GM18517 (cell line): ENCODE measurements at regions not wholly inside any gene's neighbourhood (a gene's known extent, or its start where the extent isn't known, plus 50 kb on each side); places are given as distances from the start of the nearest gene placed in this dataset.
"Not testable (repeated sequence)": the region's sequence is repeated elsewhere in the genome, so short reads cannot be mapped to it uniquely, and the experiment has no call there.

Experiments
- ATAC-seq: cut with Tn5 transposase; IDR thresholded peaks from one replicate; pipeline ENCODE4 v1.9.1; 2021; ENCODE audit warnings: mild to moderate bottlenecking, moderate library complexity; ENCODE audit not compliant: unreplicated experiment

DNA sequence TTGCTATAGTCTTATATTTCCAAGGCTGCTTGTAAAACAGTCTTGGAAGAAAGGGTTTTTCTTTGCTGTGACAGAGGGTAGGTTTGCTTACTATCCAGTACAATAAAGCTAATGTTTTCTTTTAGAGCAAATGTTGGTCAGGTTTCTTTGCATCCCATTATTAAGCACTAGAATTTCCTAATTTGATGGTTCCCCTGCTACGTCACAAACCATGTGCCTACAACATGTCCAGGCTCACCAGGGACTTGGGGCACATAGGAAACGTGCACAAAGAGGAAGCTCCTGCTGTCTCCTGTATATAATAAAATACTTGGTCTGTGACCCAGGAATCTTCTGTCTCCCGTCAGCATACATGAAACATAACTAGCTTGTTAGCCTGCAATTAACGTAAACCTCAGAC is 486.3 kb upstream of the LRFN5 start:
- no peak for ATAC-seq

DNA sequence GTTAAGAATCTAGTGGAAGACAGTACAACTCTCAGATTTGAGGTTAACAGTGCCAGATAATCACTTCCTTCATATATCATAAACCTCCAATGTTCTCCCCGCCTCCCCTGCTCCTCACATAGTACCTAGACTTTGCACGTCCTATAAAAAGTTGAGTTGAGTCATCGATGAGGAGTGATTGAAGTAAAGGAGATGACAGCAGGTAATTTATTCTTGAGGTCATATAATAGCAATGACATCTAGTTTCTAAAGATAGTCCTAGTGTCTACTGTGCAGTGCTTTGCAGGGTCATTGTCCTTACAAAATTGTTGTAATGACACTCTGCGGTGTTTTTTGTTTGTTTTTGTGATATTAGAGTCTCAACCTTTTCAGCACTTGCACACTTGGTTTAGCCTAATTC is 510.5 kb upstream of the LRFN5 start:
- no peak for ATAC-seq

DNA sequence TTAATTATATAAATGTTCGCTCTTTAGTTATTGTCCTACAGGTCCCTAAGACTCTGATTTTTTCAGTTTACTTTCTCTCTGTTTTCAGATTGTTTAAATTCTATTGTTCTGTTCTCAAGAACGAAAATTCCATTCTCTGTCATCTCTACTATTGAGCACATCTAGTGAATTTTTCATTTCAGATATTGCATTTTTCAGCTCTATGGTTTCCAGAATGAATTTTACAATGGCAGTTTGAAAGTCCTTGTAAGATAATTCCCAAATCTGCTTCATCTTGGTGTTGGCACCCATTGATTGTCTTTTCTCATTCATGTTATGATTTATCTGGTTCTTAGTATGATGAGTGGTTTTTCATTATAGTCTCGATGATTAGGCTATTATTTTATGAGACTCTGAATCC is 519.6 kb upstream of the LRFN5 start:
- no peak for ATAC-seq

DNA sequence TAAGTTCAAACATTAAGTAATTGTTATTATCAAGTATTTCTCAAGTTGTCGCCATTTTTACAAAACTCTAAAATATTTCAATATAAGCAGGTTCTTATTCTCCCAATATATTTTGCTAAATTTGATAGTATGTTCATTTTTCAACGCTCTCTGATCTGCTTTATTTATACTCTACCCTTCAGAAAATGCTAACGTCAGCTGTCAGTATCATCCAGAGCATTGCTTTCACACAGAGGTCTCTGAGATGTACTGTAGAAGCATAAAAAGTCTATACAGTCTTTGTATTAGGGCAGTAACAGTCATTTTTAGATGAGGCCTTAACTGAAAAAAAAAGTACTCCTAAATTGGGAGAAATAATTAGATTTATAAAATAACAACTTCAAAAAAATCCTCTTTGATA is 533.1 kb upstream of the LRFN5 start:
- no peak for ATAC-seq

DNA sequence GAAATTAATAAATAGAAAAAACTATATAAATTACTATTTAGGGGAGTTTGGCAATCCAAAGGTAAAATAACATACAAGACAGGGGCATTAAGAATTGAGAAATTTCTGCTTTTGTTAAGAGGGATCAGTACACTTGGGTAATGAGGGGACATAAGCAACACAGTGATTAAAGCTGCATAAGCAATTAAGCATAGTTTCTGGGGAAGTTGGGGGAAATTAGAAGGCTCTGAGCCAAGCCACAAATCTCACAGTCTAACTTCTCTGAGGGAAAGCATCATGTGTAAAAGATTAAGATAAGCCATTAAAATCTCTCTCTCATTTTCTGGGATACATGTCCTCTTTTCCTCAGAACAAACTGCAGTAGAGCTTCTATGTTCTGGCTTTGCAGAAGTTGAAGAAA is 533.9 kb upstream of the LRFN5 start:
- ATAC-seq: no peak

DNA sequence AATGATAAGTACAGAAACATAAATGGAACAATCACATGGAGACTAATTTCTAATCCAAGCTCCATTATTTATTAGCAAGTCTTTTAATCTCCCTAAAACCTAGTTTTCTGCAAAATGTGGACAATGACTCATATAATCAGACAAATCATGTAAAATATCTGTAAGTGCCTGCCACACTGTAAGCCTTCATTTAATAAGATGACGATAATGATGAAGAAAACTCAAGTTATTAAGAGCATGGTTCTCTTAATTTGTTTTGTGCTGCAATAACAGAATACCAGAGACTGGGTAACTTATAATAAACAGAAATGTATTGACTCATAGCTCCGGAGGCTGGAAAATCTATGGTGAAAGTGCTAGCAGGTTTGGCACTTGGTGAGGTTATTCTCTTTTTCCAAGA is 535.3 kb upstream of the LRFN5 start:
- ATAC-seq: no peak

DNA sequence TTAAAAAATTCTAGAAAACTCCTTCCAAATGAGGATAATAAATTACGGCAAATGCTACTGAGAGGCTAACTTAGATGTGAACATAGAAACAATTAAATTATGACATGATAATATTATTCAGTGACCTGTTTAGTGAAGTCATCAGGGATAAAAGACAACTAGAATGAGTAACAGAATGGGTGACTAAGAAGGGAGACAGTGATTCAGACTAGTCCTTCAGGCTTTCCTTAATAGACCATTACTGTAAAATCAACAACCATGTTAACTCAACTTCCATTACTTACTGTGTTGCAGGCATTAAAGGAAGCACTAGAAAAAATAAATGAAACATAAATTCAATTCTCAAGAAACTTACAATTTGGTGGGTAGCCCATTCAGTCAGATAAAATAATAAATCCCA is 543.9 kb upstream of the LRFN5 start:
- ATAC-seq: no peak

DNA sequence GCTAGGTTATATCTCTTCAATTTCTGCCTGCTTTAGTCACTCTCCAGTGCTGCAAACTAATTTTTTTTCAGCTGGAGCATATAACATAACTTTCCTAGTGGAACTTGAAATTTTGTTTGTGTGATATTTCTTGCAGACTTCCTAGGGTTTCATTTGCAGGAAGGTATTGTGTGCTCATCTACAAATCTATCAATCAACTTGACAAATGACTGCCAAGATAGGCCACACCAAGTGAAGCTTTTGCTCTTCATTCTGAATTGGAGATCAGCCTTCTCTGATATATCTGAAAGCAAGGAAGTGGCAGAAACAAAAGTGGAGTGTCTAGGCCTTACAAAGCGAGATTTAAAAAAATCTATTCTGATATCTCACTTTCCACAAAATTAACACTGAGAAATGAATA is 551.1 kb upstream of the LRFN5 start:
- ATAC-seq: no peak

DNA sequence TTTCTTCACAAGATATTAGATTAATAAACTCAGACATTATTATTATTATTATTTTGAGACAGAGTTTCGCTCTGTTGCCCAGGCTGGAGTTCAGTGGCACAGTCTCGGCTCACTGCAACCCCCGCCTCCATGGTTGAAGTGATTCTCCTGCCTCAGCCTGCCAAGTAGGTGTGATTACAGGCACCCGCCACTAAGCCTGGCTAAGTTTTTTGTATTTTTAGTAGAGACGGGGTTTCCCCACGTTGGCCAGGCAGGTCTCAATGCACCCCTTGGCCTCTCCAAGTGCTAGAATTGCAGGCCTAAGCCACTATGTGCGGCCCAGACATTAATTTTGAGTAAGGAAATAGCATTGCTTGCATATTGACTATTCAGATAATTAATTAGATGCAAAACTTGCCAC is 554.9 kb upstream of the LRFN5 start:
- no peak for ATAC-seq

DNA sequence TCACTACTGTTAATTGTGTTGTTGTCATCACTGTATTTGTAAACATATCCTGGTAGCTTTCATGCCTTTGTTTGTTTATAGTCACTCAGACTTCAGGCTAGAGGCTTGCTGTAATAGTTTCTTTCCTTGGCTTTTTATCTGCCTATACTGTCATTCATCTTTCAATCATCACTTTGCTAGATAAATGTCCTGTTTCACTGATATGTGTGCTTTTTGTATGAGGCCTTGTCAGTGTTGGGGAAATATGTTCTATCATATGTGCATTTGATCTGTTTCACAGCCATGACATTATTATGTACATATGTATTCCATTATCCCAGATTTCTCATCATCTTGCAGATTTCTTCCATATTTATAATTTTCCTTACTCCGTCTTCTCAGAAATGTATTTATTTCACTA is 558.9 kb upstream of the LRFN5 start:
- no peak for ATAC-seq

DNA sequence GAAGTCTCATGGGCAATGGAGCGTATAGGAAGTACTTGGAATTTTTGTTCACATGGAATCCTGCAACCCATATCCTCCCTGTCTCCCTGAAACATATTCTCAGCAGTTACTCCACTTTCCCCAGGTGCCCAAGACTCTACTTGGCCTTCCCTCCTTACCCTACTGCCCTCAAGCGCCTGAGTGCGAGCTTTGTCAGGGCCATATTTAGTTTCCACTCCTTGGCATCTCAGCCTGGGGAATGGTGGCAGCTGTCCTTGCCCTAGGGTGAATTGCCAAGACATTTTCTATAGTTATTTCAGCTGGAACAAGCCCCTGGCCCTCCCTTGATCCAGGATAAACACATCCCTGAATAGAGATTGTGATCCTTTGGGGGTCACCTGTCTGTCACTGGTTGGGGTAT is 569.3 kb upstream of the LRFN5 start:
- ATAC-seq: no peak

DNA sequence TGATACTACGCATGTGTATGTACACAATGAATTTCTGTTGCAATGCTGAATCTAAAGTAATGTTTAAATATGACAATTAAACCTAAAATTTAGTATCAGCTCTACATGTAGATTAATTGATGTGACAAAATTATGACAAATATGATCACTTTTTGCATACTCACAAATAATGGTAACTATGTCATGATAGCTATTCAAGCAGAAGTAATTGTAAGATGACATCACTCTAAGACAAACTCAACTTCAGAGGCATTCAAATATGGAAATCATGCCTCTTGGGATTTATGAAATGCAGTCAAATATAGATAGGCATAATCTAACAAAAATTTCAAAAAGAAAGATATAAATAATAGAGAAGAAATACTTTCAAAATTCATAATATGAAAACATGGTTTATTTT is 571.7 kb upstream of the LRFN5 start:
- ATAC-seq: no peak

DNA sequence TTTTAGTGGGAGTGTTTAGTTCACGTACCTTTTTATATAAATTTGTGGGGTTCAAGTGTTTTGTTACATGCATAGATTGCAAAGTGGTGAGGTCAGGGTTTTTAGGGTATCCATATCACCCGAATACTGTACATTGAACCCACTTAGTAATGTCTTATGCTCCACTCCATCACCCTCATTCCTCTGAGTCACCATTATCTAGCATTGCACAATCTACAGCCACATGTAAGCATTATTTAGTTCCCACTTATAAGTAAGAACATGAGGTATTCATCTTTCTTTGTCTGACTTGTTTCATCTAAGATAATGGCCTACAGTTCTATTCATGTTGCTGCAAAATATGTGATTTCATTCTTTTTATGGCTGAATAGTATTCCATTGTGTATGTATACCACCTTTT is 583.7 kb upstream of the LRFN5 start:
- ATAC-seq: no peak

DNA sequence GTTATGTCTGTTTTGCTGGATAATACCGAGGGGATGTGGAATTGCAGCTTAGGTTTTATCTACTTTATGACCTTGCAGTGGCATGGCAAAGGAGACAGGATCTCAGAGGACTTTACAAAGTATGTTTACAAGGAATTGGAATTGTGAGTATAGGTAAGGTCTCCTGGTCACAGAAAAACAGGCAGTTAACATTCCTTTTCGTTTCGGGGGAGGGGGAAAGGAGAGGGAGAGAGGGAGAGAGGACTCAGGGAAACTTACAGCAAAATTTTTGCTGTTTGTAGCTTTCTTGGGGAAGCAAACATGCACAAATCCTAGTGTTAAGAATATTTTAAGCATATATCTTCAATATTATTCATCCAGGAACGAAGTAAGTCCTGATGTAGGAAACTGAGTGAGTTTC is 590.5 kb upstream of the LRFN5 start:
- ATAC-seq: no peak

DNA sequence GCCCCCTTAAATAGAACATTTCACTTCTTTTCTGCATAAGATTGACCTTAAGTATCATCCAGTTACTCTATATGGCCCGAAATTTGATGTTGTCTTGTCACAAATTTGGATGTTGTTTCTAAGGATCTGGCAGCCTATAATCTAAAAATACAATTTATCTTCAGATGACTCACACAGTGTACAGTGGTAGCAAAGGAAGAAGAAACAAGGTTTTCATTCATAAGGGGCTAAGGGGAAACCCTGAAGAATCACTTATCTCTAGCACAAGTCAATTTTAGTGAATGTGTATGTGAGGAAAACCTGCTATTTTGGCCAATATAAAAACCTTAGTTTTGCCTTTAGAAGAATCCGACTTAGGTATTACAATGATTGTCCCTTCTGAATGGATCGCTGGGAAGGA is 606.3 kb upstream of the LRFN5 start:
- ATAC-seq: no peak

DNA sequence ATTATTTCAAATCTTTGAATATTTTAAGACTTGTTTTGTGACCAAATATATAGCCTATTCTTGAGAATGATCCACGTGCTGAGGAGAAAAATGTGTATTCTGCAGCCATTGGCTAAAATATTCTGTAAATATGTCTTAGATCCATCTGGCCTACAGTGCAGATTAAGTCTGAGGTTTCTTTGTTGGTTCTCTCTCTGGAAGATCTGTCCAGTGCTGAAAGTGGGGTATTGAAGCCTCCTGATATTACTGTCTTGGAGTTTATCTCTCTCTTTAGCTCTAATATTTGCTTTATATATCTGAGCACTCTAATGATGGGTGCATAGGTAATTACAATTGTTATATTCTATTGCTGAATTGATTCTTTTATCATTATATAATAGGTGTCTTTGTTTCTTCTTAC is 617.4 kb upstream of the LRFN5 start:
- no peak for ATAC-seq

DNA sequence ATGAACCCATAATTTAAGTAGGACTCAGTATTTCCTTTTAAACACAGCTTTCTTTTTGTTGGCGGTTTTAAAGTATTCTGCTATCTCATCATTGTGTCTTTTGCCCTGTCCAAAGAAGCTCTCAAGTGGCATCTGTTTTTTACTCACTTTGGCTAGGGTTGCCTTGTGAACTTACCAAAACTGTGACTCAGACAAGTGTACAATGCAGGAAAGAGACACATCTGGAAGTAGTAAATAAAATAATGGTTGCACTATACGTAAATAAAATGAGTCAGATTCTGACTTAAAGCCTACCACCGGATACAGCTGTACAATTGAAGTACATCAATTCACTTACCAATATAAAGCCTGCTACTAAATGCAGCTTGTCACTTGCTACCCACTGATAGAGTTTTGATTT is 619.2 kb upstream of the LRFN5 start:
- ATAC-seq: no peak

DNA sequence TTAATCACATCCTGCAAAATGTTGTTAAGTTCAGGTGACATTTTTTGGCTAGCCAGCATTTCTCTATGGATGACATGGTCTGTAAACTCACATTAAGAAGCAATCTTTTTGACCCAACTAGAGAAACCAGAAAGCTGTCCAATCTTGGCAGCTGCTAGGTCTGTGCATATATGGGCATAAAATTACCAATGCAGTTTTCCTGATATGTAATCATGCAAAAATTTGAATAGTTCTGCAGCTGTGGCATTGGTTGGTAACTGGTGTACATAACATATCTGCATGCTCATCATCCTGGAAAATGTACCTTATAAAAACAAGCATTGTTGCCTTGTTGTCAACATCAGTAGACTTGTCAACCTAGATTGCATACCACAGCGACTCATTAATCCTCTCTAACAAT is 620.0 kb upstream of the LRFN5 start:
- no peak for ATAC-seq

DNA sequence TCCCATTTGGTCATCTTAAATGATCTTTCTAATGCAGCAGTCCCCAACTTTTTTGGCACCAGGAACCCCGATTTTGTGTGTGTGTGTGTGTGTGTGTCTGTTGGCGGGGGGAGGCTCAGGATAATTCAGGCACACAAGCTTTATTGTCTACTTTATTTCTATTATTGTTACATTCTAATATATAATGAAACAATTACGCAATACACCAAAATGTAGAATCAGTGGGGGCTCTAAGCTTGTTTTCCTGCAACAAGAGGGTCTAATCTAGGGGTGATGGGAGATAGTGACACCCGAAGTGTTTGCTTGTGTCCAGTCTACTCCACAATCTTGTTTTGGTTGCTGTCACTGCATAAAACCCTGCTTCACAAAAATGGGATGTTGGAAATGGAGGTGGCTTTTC is 621.1 kb upstream of the LRFN5 start:
- no peak for ATAC-seq

DNA sequence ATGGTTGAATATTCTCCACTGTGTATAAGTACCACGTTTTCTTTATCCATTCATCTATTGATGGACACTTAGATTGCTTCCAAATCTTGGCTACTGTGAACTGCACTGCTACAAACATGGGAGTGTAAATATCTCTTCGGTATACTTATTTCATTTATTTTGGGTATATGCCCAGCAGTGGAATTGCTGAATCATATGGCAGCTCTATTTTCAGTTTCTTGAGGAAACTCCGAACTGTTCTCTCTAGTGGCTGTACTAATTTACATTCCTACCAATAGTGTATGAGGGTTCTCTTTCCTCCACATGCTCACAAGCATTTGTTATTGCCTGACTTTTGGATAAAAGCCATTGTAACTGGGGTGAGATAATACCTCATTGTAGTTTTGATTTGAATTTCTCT is 623.1 kb upstream of the LRFN5 start:
- ATAC-seq: no peak

DNA sequence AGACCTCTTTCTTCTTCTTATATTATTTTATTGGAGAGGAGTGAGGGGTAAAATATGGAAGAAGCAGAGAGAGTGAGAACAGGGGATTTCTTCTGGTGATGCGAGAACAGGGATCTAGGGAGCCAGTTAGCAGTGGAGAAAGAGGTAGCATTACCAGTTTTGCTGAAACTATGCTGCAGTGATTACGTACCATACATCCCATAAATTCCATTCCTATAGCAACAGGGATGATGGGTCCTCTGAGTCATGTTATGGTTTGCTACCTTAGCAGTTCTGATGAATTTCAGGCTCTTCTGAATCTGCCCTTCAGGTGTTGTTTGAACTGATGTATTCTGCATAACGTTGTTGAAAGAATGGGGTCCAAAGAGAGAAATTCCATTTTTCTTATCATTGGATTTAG is 625.4 kb upstream of the LRFN5 start:
- no peak for ATAC-seq

DNA sequence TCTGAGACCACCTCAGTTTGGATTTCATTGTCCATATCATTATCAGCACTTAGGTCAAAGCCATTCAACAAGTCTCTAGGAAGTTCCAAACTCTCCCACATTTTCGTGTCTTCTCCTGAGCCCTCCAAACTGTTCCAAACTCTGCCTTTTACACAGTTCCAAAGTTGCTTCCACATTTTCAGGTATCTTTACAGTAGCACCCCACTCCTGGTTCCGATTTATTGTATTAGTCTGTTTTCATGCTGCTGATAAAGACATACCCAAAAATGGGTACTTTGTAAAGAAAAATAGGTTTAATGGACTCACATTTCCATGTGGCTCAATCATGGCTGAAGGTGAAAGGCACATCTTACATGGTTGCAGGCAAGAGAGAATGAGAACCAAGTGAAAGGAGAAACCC is 646.4 kb upstream of the LRFN5 start:
- ATAC-seq: not testable (repeated sequence)

DNA sequence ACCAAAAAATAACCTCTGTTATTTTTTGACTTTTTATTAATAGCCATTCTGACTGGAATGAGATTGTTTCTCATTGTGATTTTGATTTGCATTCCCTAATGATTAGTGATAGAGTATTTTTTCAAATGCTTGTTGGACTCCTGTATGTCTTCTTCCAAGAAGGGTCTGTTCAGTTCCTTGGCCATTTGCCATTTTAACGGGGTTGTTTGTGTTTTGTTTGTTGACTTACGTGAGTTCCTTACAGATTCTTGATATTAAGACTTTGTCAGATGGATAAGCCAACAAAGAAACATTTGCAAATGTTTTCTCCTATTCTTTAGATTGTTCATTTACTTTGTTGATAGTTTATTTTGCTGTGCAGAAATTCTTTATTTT is 651.6 kb upstream of the LRFN5 start:
- no peak for ATAC-seq

DNA sequence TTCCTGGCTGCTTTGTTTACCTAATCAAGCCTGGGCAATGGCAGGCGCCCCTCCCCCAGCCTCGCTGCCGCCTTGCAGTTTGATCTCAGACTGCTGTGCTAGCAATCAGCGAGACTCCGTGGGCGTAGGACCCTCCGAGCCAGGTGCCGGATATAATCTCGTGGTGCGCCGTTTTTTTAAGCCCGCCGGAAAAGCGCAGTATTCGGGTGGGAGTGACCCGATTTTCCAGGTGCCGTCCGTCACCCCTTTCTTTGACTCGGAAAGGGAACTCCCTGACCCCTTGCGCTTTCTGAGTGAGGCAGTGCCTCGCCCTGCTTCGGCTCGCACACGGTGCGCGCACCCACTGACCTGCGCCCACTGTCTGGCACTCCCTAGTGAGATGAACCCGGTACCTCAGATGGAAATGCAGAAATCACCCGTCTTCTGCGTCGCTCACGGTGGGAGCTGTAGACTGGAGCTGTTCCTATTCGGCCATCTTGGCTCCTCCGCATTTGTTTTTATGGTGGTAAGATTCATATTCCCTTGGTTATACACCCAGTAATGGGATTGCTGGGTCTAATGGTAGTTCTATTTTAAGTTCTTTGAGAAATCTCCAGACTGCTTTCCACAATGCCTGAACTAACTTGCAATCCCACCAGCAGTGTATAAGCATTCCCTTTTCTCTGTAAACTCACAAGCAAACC is 652.1 kb upstream of the LRFN5 start:
- ATAC-seq: not testable (repeated sequence)
